HG02970 (cell line): ENCODE measurements at regions not wholly inside any gene's neighbourhood (a gene's known extent, or its start where the extent isn't known, plus 50 kb on each side); places are given as distances from the start of the nearest gene placed in this dataset.
"Not testable (repeated sequence)": the region's sequence is repeated elsewhere in the genome, so short reads cannot be mapped to it uniquely, and the experiment has no call there.

Source experiments
- ATAC-seq: cut with Tn5 transposase; IDR thresholded peaks from one replicate; pipeline ENCODE4 v1.9.1; 2021; ENCODE audit warnings: mild to moderate bottlenecking, moderate library complexity, moderate number of reproducible peaks; ENCODE audit not compliant: unreplicated experiment, low FRiP score

- ATAC-seq: no peak
Measured at GRCh38 chr2:7655629-7656028, 738.4 kb downstream of the RNF144A start.

GRCh38 chr2:7657526-7657925, 740.3 kb downstream of the RNF144A start:
- ATAC-seq: not testable (repeated sequence)

DNA sequence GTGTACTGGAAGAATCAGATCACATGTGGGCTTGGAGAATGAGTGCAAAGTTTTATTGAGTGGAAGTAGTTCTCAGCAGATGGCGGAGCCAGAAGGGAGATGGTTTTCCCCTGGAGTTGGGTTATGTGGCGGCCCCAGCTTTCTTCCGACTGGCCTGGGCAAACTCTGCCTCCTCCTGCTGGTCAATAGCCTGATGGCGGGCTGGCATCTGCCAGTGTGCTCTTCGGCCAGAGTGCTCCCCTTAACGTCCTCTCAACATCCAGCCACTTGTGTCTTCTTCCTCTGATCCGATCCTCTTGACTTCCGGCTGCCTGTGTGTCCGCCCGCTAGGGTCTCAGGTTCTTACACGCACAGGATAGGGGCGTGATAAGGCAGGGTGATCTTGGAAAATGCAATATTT, 741.3 kb downstream of the RNF144A start:
- ATAC-seq: no peak

DNA sequence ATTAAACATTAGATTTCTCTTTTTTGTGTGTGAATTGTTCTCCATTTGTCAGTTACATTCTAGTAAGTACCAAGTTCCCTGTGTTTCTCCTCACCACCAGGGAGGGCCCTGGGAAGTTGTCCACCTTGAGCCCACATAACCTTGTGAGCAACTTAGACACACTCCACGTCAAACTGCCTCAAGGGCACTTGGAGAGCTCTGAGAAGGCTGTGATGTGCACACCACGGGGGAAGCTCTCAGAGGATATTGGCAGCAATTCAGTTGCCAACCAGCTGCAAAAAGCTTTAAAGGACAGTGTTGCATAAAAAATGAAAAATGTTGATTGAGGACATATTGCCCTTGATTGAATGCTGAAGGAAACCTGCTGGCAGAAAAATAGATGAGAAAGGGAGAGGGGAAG, 743.6 kb downstream of the RNF144A start:
- no peak for ATAC-seq

GRCh38 chr2:7661502-7661901, 744.3 kb downstream of the RNF144A start:
- ATAC-seq: no peak

- no peak for ATAC-seq
Measured at GRCh38 chr2:7665880-7666279, 748.7 kb downstream of the RNF144A start.

DNA sequence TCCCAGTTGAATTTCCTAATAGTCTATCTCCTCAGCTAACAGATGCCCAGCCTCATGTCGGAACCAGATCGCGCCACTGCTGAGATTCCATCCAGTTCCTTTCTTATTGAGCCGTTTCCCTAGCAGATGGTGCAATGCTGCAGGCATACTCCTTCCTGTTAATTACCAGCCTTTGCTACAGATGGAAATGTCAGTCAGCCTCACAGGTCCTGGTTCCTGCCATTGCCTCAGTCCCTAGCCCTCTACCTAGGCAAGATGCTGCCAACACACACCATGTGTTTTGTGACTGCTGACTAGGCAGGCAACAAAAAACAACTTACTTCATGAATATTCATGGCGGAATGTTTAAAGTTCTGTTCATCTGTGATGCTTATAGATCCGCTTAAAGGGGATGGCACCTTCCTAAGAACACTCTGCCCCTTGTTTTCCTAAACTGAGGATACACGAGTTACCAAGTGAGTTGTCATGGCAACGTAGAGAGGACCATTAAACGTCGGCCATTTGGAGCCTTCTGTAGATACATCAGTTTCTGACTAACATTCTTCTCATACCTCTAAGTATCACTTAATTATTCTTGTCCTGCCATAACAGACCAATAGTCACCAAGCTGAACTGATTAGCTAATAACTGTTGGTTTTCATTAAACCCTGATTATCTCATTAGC, 749.5 kb downstream of the RNF144A start:
- no peak for ATAC-seq

- no peak for ATAC-seq
Measured at GRCh38 chr2:7667260-7667757, 750.1 kb downstream of the RNF144A start.

DNA sequence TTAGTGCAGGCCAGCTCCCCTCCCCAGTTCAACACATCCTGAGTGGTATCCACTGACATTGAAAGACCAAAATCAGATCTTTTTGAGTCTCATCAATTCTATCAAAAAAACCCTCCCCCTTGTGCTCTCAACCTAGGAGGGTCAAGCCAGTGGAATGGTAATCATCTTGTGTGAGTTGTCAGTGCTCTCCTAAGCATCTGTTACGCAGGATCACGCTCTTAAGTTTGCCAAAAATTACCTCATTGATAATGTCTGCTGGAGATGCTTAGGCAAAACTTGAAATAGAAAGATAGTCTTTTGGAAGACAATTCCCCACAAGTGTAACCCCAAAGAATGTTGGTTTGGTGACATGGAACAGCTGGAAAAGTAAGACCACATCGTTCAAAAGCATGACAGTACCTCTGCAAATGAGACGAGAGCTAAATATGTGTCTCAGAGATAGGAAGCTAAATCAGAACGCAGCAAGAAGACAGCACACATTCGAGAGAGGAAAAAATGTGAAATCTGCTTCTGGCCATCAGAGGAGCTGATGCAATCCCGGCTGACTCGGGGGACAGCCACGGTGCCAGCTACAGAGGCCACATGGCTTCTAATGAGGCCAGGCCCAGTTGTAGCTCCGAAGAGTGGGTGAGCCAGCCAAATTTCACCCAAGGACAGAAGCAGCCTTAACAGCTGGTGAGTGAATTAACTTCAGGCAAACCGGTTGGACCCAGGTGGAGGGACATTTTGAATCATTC, 753.9 kb downstream of the RNF144A start:
- ATAC-seq: no peak

GRCh38 chr2:7672027-7672684, 754.9 kb downstream of the RNF144A start:
- no peak for ATAC-seq

DNA sequence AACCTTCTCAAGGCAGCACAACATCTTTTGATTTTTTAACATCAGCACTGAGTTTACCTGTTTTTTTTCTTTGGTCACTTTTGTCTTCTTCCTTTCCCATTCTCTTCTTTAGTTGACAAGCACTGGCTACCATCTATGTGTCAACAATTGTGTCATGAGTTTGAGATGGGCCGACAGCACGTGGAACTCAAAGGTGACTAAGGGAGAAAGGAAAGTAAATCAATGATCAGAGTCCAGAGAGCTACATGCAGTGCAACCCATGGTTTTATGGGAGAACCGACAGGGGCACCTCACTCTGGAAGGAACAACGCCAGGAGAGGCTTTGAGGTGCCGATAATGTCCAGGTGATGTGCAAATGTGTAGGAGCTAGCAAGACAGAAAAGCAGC, 755.5 kb downstream of the RNF144A start:
- ATAC-seq: no peak

DNA sequence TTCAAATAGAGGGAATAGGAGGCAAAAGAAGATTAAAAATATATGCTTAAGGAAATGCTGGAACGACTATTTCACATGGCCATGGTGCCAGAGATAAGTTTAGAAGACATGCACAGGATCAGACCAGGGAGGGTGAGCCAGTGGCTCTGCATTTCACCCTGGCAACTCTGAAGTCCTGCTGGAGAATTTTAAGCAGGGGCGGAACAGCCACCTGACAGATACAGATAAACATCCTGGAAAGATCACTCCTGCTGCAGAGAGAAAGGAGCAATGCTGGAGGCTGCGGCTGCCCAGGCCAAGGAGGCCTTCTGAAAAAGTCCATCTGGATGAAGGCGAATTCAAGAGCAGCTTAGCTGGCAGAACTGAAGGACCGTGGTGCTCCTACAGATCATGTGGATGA, 755.9 kb downstream of the RNF144A start:
- no peak for ATAC-seq

- ATAC-seq: no peak
Measured at GRCh38 chr2:7673853-7674252, 756.6 kb downstream of the RNF144A start.

GRCh38 chr2:7674606-7675005, 757.4 kb downstream of the RNF144A start:
- no peak for ATAC-seq

GRCh38 chr2:7676714-7677113, 759.5 kb downstream of the RNF144A start:
- ATAC-seq: no peak

DNA sequence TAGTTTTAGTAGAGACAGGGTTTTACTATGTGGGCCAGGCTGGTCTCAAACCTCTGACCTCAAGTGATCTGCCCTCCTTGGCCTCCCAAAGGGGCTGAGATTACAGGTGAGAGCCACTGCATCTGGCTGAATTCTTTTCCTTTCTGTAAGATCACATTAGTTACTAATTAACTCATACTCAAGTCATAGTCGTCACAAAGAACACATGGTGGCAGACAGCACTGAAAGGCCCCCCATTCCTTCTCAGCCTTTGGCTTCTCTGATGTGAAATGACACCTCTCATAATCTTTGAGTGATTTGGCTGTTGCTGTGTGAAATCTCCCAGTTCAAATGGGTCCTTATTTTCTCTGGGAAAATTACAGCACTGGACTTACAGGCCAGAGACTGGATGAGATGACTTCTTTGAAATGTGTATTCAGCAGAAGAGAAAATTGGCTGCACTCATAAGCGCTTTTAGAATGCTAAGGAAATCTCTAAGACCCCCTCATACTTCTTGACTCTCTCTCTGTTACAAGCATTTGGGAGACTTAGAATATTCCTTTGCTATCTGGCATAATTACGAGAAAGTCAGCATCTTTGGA, 764.8 kb downstream of the RNF144A start:
- ATAC-seq: no peak

GRCh38 chr2:7683196-7683595, 766.0 kb downstream of the RNF144A start:
- ATAC-seq: no peak

DNA sequence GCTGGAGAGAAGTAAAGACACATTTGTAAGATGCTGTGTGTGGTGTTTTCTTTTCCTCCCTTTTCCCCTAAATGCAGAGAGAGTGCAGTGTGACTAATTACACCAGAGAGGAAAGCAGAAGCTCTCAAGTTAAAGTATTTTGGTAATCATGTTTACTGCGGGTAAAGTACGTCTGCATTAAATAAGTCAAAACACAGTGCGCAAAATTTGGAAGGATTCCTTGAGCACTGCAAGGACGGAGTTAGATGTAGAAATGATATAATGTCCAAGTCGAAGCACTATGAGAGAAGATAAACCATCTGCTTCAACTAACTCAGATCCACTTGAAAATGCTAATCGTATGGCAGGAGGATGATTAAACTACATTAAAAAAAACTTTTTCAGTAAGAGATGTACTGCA, 766.5 kb downstream of the RNF144A start:
- no peak for ATAC-seq

GRCh38 chr2:7685342-7686015, 768.3 kb downstream of the RNF144A start:
- no peak for ATAC-seq

- no peak for ATAC-seq
Measured at GRCh38 chr2:7686016-7686385, 768.8 kb downstream of the RNF144A start.
